ENCODE measurements at regions not wholly inside any gene's neighbourhood (a gene's known extent, or its start where the extent isn't known, plus 50 kb on each side); places are given as distances from the start of the nearest gene placed in this dataset.
A peak's percentile ranks its signal among the peaks of the same experiment; 100 is the strongest.
"Not testable (repeated sequence)": the region's sequence is repeated elsewhere in the genome, so short reads cannot be mapped to it uniquely, and the experiment has no call there.

- Mint-ChIP-seq H3K4me1 (no peaks in the 10 kb centered on the region), H3K27me3 (no peaks in the 10 kb centered on the region), H3K4me3 (no peak overlapping the region), H3K27ac (no peak overlapping the region), H3K36me3 (peaks cover 2% of the 10 kb centered on the region), H3K9me3 (peaks cover 3% of the 10 kb centered on the region)
- no peak for DNase-seq
These were observed 321.2 kb downstream of the GJA1 start for GRCh38 chr6:121756666-121757065.

- no peak overlapping the region for H3K4me3 Mint-ChIP-seq
- peaks cover 7% of the 10 kb centered on the region for H3K9me3 Mint-ChIP-seq
- no peaks in the 10 kb centered on the region for H3K4me1 Mint-ChIP-seq
- no peak overlapping the region for H3K27ac Mint-ChIP-seq
- peaks cover 3% of the 10 kb centered on the region for H3K36me3 Mint-ChIP-seq
- H3K27me3 Mint-ChIP-seq = no peaks in the 10 kb centered on the region
- DNase-seq = no peak
These were observed 323.9 kb downstream of the GJA1 start for GRCh38 chr6:121759370-121759769.

DNA sequence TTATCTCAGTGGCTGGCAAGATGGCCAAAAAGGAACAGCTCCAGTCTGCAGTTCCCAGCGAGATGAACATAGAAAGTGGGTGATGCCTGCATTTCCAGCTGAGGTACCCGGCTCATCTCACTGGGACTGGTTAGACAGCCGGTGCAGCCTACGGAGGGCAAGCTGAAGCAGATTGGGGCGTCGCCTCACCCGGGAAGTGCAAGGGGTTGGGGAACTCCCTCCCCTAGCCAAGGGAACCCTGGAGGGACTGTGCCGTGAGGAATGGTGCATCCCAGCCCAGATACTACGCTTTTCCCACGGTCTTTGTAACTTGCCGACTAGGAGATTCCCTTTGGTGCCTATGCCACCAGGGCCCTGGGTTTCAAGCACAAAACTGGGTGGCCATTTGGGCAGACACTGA lies 324.7 kb downstream of the GJA1 start:
- Mint-ChIP-seq H3K4me1 (no peaks in the 10 kb centered on the region), H3K9me3 (peaks cover 7% of the 10 kb centered on the region), H3K4me3 (no peak overlapping the region), H3K27ac (no peak overlapping the region), H3K36me3 (peaks cover 3% of the 10 kb centered on the region), H3K27me3 (no peaks in the 10 kb centered on the region)
- no peak for DNase-seq

- Mint-ChIP-seq H3K27me3 (no peaks in the 10 kb centered on the region), H3K4me3 (no peak overlapping the region), H3K9me3 (peaks cover 7% of the 10 kb centered on the region), H3K27ac (no peak overlapping the region), H3K36me3 (peaks cover 3% of the 10 kb centered on the region), H3K4me1 (no peaks in the 10 kb centered on the region)
- no peak for DNase-seq
These were observed 325.3 kb downstream of the GJA1 start for GRCh38 chr6:121760745-121761144.

DNA sequence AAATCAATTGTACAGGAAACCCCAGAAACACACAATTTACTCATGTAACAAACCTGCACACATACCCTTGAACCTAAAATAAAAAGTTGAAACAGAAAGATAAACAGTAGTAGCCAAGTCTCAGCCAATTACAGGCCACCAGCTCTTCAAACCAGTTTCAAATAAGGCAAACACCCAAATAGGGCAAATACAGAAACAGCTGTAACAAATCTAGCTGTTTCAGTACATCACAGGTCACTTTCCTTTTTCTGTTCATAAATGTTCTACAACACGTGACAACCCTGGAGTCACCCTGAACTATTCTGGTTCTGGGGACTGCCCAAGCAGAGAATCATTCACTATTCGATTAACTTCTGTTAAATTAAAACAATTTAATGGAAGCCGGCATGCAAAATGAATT lies 329.0 kb downstream of the GJA1 start:
- no peaks in the 10 kb centered on the region for H3K4me1 Mint-ChIP-seq

DNA sequence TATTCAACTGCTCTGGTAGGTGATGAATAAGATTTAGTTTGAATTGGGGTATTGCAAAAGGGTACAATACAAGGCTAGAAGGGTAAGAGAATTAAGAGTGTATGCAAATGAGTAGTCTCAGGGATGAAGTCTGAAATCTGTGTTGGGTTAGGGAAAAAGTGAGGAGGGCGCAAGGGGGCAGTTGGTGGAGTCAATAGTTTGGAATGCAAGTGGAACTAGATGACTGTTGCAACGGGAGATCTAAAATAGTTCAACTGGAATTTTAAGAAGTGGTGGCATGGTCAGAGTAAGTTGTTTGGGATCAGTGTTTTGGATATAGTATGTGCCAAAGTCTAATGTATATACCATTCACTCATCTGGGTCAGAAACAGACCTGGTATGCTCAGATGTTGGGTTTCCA lies 329.6 kb downstream of the GJA1 start:
- DNase-seq = no peak
- H3K9me3 Mint-ChIP-seq = peaks cover 6% of the 10 kb centered on the region
- no peak overlapping the region for H3K4me3 Mint-ChIP-seq
- no peak overlapping the region for H3K27ac Mint-ChIP-seq
- peaks cover 3% of the 10 kb centered on the region for H3K36me3 Mint-ChIP-seq
- no peaks in the 10 kb centered on the region for H3K4me1 Mint-ChIP-seq
- H3K27me3 Mint-ChIP-seq = no peaks in the 10 kb centered on the region

More for the DNA sequence above, 329.0 kb downstream of the GJA1 start:
- Mint-ChIP-seq H3K27me3 (no peaks in the 10 kb centered on the region), H3K27ac (no peak overlapping the region), H3K36me3 (peaks cover 3% of the 10 kb centered on the region), H3K9me3 (peaks cover 6% of the 10 kb centered on the region), H3K4me3 (no peak overlapping the region)
- DNase-seq = no peak

DNA sequence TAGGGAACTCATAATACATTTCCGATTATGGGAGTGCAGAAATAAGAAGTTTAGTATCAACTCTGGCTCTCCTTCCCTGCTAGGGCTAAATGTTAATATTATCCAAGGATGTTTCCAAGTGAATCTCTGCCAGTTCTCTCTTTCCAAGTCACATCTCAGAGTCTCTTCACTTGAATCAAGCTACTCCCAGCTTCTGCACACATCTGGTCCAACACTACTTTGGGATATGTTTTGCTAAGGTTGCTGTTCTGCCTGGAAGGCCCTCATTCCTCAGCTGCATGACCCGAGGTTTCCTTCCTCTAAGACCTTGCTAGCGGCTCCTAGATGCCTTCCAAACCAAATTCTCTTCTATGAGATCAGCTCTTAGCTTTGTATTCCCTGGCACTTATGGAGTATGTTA lies 331.8 kb downstream of the GJA1 start:
- no peak for DNase-seq
- H3K4me3 Mint-ChIP-seq = no peak overlapping the region
- H3K27ac Mint-ChIP-seq = no peak overlapping the region
- H3K27me3 Mint-ChIP-seq = no peaks in the 10 kb centered on the region
- peaks cover 4% of the 10 kb centered on the region for H3K36me3 Mint-ChIP-seq
- peaks cover 13% of the 10 kb centered on the region for H3K4me1 Mint-ChIP-seq
- peaks cover 7% of the 10 kb centered on the region for H3K9me3 Mint-ChIP-seq

- Mint-ChIP-seq H3K9me3 (peaks cover 11% of the 10 kb centered on the region), H3K27ac (peak overlapping the region; percentile 69), H3K36me3 (peaks cover 4% of the 10 kb centered on the region)
These were observed 335.5 kb downstream of the GJA1 start for GRCh38 chr6:121770943-121771342.

GRCh38 chr6:121771937-121772720 lies 336.7 kb downstream of the GJA1 start:
- H3K4me1 Mint-ChIP-seq = peaks cover 18% of the 10 kb centered on the region
- H3K4me3 Mint-ChIP-seq = no peak overlapping the region
- peak overlapping the region; percentile 69 for H3K27ac Mint-ChIP-seq
- H3K27me3 Mint-ChIP-seq = no peaks in the 10 kb centered on the region
- no peak for DNase-seq
- H3K9me3 Mint-ChIP-seq = peaks cover 11% of the 10 kb centered on the region
- peaks cover 4% of the 10 kb centered on the region for H3K36me3 Mint-ChIP-seq

More at GRCh38 chr6:121770943-121771342, 335.5 kb downstream of the GJA1 start:
- Mint-ChIP-seq H3K27me3 (no peaks in the 10 kb centered on the region), H3K4me3 (no peak overlapping the region), H3K4me1 (peaks cover 18% of the 10 kb centered on the region)
- no peak for DNase-seq

DNA sequence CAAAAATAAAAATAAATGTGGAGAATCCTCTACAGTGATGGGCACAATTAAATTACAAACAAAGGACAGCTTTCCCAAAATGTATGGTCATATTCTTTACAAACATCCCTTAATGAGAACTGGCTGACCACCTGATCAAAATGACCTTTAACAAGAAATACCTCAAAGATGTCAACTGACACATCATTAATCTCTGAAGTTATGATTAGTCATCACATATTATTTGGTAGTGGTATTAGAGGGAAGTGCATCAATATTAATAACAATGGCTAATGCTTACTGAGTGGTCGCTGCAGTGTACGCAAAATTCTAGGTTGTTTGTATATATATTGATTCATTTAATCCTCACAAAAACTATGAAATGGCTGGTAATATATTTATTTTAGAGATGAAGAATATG lies 340.6 kb downstream of the GJA1 start:
- Mint-ChIP-seq H3K4me3 (no peak overlapping the region), H3K27ac (no peak overlapping the region), H3K9me3 (peaks cover 11% of the 10 kb centered on the region), H3K36me3 (peaks cover 4% of the 10 kb centered on the region), H3K27me3 (no peaks in the 10 kb centered on the region), H3K4me1 (peaks cover 15% of the 10 kb centered on the region)
- no peak for DNase-seq

DNA sequence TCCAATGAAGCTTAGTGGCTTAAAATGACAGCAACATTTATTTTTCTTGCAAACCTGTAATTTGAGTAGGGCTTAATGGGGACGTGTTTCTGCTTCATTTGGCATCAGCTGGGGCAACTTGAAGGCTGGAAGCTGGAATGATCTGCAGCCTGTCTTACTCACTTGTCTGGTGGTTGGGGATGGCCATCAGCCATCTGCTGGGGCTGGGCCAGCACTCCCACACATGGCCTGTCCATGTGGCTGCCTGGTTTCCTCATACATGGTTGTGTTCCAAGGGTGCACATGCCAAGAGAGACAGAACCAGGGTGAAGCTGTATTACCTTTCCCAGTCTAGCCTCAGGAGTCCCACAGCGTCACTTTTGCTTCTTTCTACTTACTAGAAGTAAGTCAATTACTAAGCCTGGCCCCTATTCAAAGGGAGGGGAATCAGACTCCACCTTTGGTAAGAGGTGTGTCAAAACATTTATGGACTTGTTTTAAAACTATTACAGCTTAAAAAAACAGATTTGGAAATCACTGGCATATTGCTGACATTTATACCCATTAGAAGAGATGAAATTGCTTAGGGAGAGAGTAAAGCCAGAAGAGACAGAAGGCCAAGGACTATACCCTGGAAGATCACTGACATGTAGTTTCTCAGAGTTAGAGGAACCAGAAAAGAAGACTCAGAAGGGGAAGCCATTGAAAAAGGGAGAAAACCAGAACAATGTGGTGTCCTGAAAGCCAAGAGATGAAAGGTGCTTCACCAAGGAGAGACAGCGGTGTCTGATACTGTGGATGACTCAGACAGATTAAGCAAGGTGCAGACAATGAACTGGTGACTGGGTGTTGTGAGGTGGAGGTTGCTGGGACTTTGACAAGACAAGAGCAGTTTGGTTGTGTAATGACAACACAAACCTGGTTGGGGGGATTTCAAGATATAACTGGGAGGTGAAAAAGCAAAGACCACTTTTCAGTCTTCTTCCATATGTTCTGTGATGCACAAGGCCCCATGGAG lies 345.2 kb downstream of the GJA1 start:
- H3K9me3 Mint-ChIP-seq = peaks cover 2% of the 10 kb centered on the region
- H3K4me3 Mint-ChIP-seq = no peak overlapping the region

DNA sequence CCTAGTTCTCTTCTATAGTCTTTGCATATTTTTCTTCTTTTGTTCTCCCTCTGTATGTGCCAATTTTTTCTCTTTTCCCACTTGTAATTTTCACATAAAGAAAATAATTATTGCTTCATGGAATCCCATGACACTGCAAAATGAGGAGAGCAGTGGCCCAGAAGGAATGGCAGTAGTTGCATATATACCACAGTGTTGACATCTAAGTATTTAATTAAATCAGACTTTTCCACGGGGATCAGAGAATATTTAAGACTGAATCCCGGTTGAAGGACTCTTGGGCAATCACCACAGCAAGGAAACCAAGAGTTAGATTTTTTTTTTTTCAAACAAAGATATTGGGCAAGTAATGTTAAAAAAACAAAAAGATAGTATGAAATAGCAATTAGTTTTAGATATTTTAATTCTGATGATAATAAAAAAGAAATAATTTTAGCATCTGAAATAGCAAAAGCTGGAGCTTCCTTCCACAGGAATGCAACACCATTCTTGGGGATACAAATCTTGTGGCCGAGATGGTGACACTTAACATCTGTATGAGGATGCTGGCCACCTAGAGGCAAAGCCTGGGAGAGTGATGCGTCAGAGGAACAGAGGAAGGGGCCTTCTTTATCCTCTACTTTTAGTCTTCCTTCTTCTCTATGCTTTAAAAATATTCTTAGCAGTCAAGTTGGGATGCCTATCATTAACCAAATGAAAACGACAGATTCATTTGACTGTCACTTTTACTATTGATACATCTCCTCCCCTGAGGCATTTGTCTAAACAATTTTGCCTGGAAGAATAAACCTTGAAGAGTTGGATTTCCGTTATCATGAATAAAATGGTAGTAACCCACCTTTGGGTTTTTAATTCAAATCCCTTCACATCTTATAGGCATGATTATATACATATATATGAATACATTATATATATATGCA lies 356.2 kb downstream of the GJA1 start:
- H3K4me1 Mint-ChIP-seq = no peaks in the 10 kb centered on the region
- no peaks in the 10 kb centered on the region for H3K9me3 Mint-ChIP-seq
- no peaks in the 10 kb centered on the region for H3K36me3 Mint-ChIP-seq
- no peak overlapping the region for H3K27ac Mint-ChIP-seq
- H3K27me3 Mint-ChIP-seq = no peaks in the 10 kb centered on the region
- no peak overlapping the region for H3K4me3 Mint-ChIP-seq
- DNase-seq = no peak

More for the DNA sequence above, 345.2 kb downstream of the GJA1 start:
- Mint-ChIP-seq H3K4me1 (no peaks in the 10 kb centered on the region), H3K36me3 (no peaks in the 10 kb centered on the region), H3K27me3 (no peaks in the 10 kb centered on the region), H3K27ac (no peak overlapping the region)
- no peak for DNase-seq

DNA sequence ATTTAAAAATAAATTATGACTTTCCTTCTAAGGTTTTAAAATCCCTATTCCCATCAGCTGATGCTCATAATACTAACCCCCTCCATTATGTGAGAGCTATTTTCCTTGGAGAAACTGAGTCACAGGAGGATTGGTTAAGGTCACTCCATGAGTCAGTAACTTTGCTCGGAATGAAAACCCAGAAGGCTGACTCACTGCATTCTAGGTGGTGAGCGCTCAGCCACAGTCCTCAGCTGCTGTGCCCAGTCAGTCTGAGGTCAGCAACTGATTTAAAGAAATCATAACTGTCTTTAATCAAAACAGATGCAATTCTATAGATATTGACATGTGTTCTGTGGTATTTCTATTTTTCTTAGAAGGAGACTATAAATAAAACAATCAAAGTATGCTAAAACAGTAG lies 359.2 kb downstream of the GJA1 start:
- no peak overlapping the region for H3K4me3 Mint-ChIP-seq
- no peak for DNase-seq
- no peaks in the 10 kb centered on the region for H3K36me3 Mint-ChIP-seq
- peaks cover 2% of the 10 kb centered on the region for H3K9me3 Mint-ChIP-seq
- no peak overlapping the region for H3K27ac Mint-ChIP-seq
- H3K4me1 Mint-ChIP-seq = no peaks in the 10 kb centered on the region
- no peaks in the 10 kb centered on the region for H3K27me3 Mint-ChIP-seq

DNA sequence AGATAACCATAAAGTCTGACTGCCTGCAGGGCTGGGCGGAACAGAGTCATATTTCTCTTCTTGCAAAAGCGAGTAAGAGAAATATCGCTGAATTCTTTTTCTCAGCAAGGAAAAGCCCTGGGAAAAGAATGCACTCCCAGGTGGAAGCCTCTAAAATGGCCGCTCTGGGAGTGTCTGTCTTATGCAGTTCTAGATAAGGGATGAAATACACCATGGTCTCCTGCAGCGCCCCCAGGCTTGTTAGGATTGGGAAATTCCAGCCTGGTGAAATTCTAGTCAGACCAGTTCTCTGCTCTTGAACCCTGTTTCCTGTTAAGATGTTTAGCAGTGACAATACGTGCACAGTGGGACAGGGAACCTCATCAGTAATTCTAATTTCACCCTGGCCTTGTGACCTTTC lies 362.2 kb downstream of the GJA1 start:
- H3K36me3 Mint-ChIP-seq, H3K4me1 Mint-ChIP-seq, DNase-seq, H3K27me3 Mint-ChIP-seq, H3K4me3 Mint-ChIP-seq, H3K27ac Mint-ChIP-seq: not testable (repeated sequence)
- peaks cover 13% of the 10 kb centered on the region for H3K9me3 Mint-ChIP-seq

Measured in activated naive CD8-positive, alpha-beta T cell treated with anti-CD3 and anti-CD28 coated beads for 36 hours (primary cell).